ENCODE measurements at regions not wholly inside any gene's neighbourhood (a gene's known extent, or its start where the extent isn't known, plus 50 kb on each side); places are given as distances from the start of the nearest gene placed in this dataset.

DNA sequence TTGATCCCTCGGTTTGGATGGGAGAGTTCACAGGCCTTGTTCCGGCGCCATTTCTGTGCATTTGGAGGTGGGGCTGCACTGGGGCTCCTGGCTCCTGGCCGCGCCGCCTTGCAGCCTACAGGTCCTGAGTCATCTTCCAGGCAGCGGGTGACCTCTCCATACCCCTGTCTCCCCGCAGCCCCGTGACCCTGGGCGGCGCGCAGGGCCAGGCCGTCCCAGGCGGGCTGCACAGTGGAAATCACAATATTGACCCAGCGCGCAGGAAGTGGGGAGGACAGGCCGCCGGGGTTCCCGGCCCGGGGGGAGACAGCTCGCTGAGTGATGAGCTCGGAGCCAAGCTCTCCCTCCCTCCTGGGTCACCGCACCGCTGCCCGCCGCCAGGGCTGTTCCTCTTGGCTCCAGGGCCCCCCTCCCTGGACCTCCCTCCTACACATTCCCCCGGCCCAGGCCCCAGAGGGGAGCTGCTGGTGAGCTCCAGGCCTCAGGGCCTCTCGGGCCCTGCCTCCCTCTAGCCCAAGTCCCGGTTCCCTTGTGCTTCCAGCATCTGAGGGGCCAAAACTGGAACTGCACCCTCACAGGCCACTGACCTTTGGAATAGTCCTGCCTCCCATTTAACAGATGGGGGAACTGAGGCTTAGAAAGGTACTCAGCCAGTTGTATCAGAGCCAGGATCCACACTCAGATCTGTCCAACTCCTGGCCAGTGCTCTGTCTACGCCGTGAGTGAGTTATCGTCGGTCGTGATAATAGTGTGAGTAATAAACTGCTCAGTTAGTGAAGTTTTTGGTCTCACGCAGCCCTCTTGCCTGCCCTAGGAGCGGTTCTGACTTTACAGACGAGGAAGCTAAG lies 142.9 kb upstream of the WNT4 start (continued):
- TF ChIP-seq RNF2 (IDR thresholded peaks at IDR 0.05; ENCODE audit: borderline replicate concordance, low read depth, low read length, missing control alignments, poor library complexity, severe bottlenecking) (no peak), POLR2AphosphoS5 (IDR thresholded peaks at IDR 0.05; ENCODE audit: low read depth, low read length) (no peak), EZH2 (IDR thresholded peaks at IDR 0.05; ENCODE audit: low read depth, low read length, severe bottlenecking) (no peak)

Measured in H1 (cell line).